Testis (tissue), 2 donors: ENCODE measurements at regions not wholly inside any gene's neighbourhood (a gene's known extent, or its start where the extent isn't known, plus 50 kb on each side); places are given as distances from the start of the nearest gene placed in this dataset.

ENCODE experiments used
- DNase-seq: peaks from one replicate; pipeline ENCODE4 v3.0.0-alpha.2; 2019
- H3K27ac ChIP-seq, 2 donors: fragments of 200-600 bp; sonication (generic); one replicate each; pipeline ENCODE4 v1.5.1; 2019
- H3K27me3 ChIP-seq: fragments of 200-600 bp; sonication (generic); one replicate; pipeline ENCODE4 v1.5.1; 2019
- H3K36me3 ChIP-seq: fragments of 200-600 bp; sonication (generic); one replicate; pipeline ENCODE4 v1.5.1; 2017; ENCODE audit warnings: low read depth; ENCODE audit errors: missing control alignments
- H3K4me1 ChIP-seq: fragments of 200-600 bp; sonication (generic); one replicate; pipeline ENCODE4 v1.5.1; 2019
- H3K4me3 ChIP-seq, 2 donors: fragments of 200-600 bp; sonication (generic); one replicate each; pipeline ENCODE4 v1.5.1; 2017 to 2019
- H3K9me3 ChIP-seq: fragments of 200-600 bp; sonication (generic); one replicate; pipeline ENCODE4 v1.5.1; 2017
- CTCF ChIP-seq, 3 experiments: fragments of 450-650 bp in 2 of 3; fragments of 200-600 bp in 1 of 3; sonication (generic) in 1 of 3; IDR thresholded peaks; one replicate each; pipeline ENCODE4 v1.5.1; 2016 to 2019; ENCODE audit warnings: antibody characterized with exemption in 3 of 3, mild to moderate bottlenecking in 2 of 3, moderate library complexity in 1 of 3
- POLR2A ChIP-seq: fragments of 450-650 bp; IDR thresholded peaks from one replicate; pipeline ENCODE4 v1.6.1; 2017; ENCODE audit warnings: antibody characterized with exemption, mild to moderate bottlenecking, moderate library complexity
- WGBS, 2 donors: methylation state at CpG; one replicate each; pipeline ENCODE4 v1.1.5; 2018; 5-methylcytosine and 5-hydroxymethylcytosine counted together
- intact Hi-C: fragments of 100-400 bp; cut with DNase I; formaldehyde crosslinking; loops from one replicate; pipeline ENCODE4 v1.15.1; 2023; ENCODE audit warnings: low total_unique reads

- Histone ChIP-seq H3K4me3 (no peak overlapping the region), H3K27ac (no peak overlapping the region), H3K9me3 (no peaks in the 10 kb centered on the region), H3K36me3 (no peaks in the 10 kb centered on the region), H3K27me3 (no peaks in the 10 kb centered on the region), H3K4me1 (no peaks in the 10 kb centered on the region)
- no peak for TF ChIP-seq POLR2A
- TF ChIP-seq CTCF (IDR thresholded peaks at IDR 0.05): no peak
- intact Hi-C loops: no loop called here
- DNase-seq: no peak
- WGBS, 2 donors: 93 to 98% methylated on average over 6 of the region's 6 CpGs
Measured at GRCh38 chr2:72004976-72005375, 142.7 kb downstream of the CYP26B1 start.

- no peak overlapping the region for H3K4me3 ChIP-seq
- 86 to 88% methylated on average over 7 of the region's 7 CpGs for WGBS, 2 donors
- no peaks in the 10 kb centered on the region for H3K27me3 ChIP-seq
- no peak for DNase-seq
- no peaks in the 10 kb centered on the region for H3K9me3 ChIP-seq
- TF ChIP-seq POLR2A (no peak), CTCF (IDR thresholded peaks at IDR 0.05) (no peak)
- H3K27ac ChIP-seq: no peak overlapping the region
- intact Hi-C loops: no loop called here
- H3K4me1 ChIP-seq: no peaks in the 10 kb centered on the region
- H3K36me3 ChIP-seq: no peaks in the 10 kb centered on the region
Measured at GRCh38 chr2:72004201-72004915, 143.3 kb downstream of the CYP26B1 start.

GRCh38 chr2:72003796-72004195, 143.9 kb downstream of the CYP26B1 start:
- no peak for DNase-seq
- Histone ChIP-seq H3K9me3 (no peaks in the 10 kb centered on the region), H3K36me3 (no peaks in the 10 kb centered on the region), H3K4me1 (no peaks in the 10 kb centered on the region), H3K27ac (no peak overlapping the region), H3K27me3 (no peaks in the 10 kb centered on the region), H3K4me3 (no peak overlapping the region)
- intact Hi-C loops: no loop called here
- WGBS, 2 donors: 81 to 88% methylated on average over 2 to 3 of the region's 3 CpGs
- TF ChIP-seq CTCF (IDR thresholded peaks at IDR 0.05) (no peak), POLR2A (no peak)

GRCh38 chr2:72003124-72003523, 144.5 kb downstream of the CYP26B1 start:
- Histone ChIP-seq H3K27ac (no peak overlapping the region), H3K36me3 (no peaks in the 10 kb centered on the region), H3K27me3 (no peaks in the 10 kb centered on the region), H3K4me1 (no peaks in the 10 kb centered on the region), H3K9me3 (no peaks in the 10 kb centered on the region), H3K4me3 (no peak overlapping the region)
- intact Hi-C loops: no loop called here
- no peak for DNase-seq
- WGBS, 2 donors: 95 to 96% methylated on average over 8 of the region's 8 CpGs
- TF ChIP-seq POLR2A: no peak
- no peak for TF ChIP-seq CTCF (IDR thresholded peaks at IDR 0.05)
